ENCODE measurements at regions not wholly inside any gene's neighbourhood (a gene's known extent, or its start where the extent isn't known, plus 50 kb on each side); places are given as distances from the start of the nearest gene placed in this dataset.
A peak's percentile ranks its signal among the peaks of the same experiment; 100 is the strongest.

DNA sequence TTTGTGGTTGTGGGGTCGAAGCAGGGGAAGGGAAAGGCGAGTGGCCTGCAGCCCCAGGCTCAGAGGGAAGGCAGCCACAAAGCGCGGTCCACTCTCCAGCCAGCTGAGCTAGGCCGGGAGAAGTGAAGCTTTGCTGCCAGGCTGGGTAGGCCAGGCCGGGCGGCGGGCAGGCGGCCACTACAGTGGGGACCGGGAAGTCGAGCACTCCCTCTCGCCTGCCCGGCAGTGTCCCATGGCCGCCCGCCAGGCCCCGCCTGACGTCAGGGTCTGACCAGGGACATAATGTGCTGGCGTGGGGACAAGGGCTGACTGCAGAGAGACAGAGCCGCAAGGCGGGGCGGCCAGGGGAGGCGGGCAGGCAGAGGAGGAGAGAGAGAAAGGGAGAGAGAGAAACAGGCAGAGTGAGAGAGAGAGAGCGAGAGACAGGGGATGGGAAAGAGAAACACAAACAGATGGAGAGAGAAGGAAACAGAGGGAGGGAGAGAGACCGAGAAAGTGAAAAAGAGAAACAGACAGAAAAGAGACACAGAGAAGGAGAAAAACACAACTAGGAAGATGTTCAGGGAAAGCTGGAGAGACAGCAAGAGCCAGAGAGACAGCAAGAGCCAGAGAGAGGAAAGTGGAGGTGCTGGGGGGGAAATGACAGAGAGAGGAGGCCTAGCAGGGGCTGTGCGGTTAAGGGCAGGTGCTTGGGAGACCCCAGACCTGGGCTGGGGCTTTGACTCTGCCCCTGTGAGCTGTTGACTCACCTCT is 94.5 kb upstream of the PTPN1 start:
- TF ChIP-seq, protein P1, sequence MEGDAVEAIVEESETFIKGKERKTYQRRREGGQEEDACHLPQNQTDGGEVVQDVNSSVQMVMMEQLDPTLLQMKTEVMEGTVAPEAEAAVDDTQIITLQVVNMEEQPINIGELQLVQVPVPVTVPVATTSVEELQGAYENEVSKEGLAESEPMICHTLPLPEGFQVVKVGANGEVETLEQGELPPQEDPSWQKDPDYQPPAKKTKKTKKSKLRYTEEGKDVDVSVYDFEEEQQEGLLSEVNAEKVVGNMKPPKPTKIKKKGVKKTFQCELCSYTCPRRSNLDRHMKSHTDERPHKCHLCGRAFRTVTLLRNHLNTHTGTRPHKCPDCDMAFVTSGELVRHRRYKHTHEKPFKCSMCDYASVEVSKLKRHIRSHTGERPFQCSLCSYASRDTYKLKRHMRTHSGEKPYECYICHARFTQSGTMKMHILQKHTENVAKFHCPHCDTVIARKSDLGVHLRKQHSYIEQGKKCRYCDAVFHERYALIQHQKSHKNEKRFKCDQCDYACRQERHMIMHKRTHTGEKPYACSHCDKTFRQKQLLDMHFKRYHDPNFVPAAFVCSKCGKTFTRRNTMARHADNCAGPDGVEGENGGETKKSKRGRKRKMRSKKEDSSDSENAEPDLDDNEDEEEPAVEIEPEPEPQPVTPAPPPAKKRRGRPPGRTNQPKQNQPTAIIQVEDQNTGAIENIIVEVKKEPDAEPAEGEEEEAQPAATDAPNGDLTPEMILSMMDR (conservative IDR thresholded peaks at IDR 0.05): no peak
- TF ChIP-seq ZFX (IDR thresholded peaks at IDR 0.05): peak; percentile 70; the same call in 1 of the 2 replicates
